HEK293 (cell line): ENCODE measurements at regions not wholly inside any gene's neighbourhood (a gene's known extent, or its start where the extent isn't known, plus 50 kb on each side); places are given as distances from the start of the nearest gene placed in this dataset.

Experiments used
- CTCF ChIP-seq: fragments of 450-650 bp; formaldehyde crosslinking; IDR thresholded peaks from 2 replicates; pipeline ENCODE4 v1.5.1; 2016; ENCODE audit warnings: missing biosample characterization, missing genetic modification characterization
- MYNN ChIP-seq: fragments of 450-650 bp; formaldehyde crosslinking; IDR thresholded peaks from 2 replicates; pipeline ENCODE4 v1.5.1; 2016; ENCODE audit warnings: missing biosample characterization, missing genetic modification characterization, borderline replicate concordance
- ZNF121 ChIP-seq: fragments of 450-650 bp; formaldehyde crosslinking; IDR thresholded peaks from 2 replicates; pipeline ENCODE4 v1.5.1; 2016; ENCODE audit warnings: missing biosample characterization, missing genetic modification characterization
- ZNF23 ChIP-seq: fragments of 450-650 bp; formaldehyde crosslinking; IDR thresholded peaks from 2 replicates; pipeline ENCODE4 v1.5.1; 2016; ENCODE audit warnings: missing biosample characterization, missing genetic modification characterization, borderline replicate concordance
- ZNF513 ChIP-seq: fragments of 450-650 bp; IDR thresholded peaks from 2 replicates; pipeline ENCODE4 v1.5.1; 2018; ENCODE audit warnings: missing biosample characterization, missing genetic modification characterization
- ZNF776 ChIP-seq: fragments of 450-650 bp; formaldehyde crosslinking; IDR thresholded peaks from 2 replicates; pipeline ENCODE4 v1.5.0; 2017; ENCODE audit warnings: missing biosample characterization, missing genetic modification characterization, borderline replicate concordance
- ZNF777 ChIP-seq: fragments of 450-650 bp; formaldehyde crosslinking; IDR thresholded peaks from 2 replicates; pipeline ENCODE4 v1.5.1; 2017; ENCODE audit warnings: missing biosample characterization, missing genetic modification characterization, borderline replicate concordance

GRCh38 chr5:111829701-111830100, 72.7 kb upstream of the NREP start:
- no peak for TF ChIP-seq ZNF23 (tag by site-specific recombination)
- TF ChIP-seq CTCF (tag by site-specific recombination), result no peak
- TF ChIP-seq ZNF513 (tag by site-specific recombination), result no peak
- TF ChIP-seq ZNF776, result no peak
- TF ChIP-seq MYNN (tag by site-specific recombination), result no peak
- TF ChIP-seq ZNF777 (tag by site-specific recombination), result no peak
- TF ChIP-seq ZNF121 (tag by site-specific recombination), result no peak
